ENCODE measurements at regions not wholly inside any gene's neighbourhood (a gene's known extent, or its start where the extent isn't known, plus 50 kb on each side); places are given as distances from the start of the nearest gene placed in this dataset.

- Histone ChIP-seq H3K27me3 (no peaks in the 10 kb centered on the region), H3K4me3 (no peak overlapping the region), H3K4me1 (no peaks in the 10 kb centered on the region), H3K36me3 (no peaks in the 10 kb centered on the region), H3K9me3 (no peaks in the 10 kb centered on the region), H3K27ac (no peak overlapping the region)
- DNase-seq (no peak), ATAC-seq (no peak)
- in situ Hi-C loops (cut with MboI; ENCODE audit: low sequenced_read_pairs in 4 of 4) (no loop called here), intact Hi-C loops (cut with DNase I; ENCODE audit: low total_unique reads) (no loop called here)
- no peak for TF ChIP-seq POLR2A (IDR thresholded peaks at IDR 0.05)
- TF ChIP-seq CTCF (IDR thresholded peaks at IDR 0.05 in 4 of 5, conservative IDR thresholded peaks at IDR 0.05 in 1 of 5): no peak
Measured at GRCh38 chr4:133803341-133803740, 398.2 kb downstream of the PABPC4L start.

GRCh38 chr4:133802359-133803140, 399.0 kb downstream of the PABPC4L start:
- Histone ChIP-seq H3K9me3 (no peaks in the 10 kb centered on the region), H3K36me3 (no peaks in the 10 kb centered on the region), H3K27ac (no peak overlapping the region), H3K4me1 (no peaks in the 10 kb centered on the region), H3K4me3 (no peak overlapping the region), H3K27me3 (no peaks in the 10 kb centered on the region)
- in situ Hi-C loops (cut with MboI; ENCODE audit: low sequenced_read_pairs in 4 of 4): no loop called here
- intact Hi-C loops (cut with DNase I; ENCODE audit: low total_unique reads): no loop called here
- no peak for ATAC-seq
- no peak for TF ChIP-seq POLR2A (IDR thresholded peaks at IDR 0.05)
- TF ChIP-seq CTCF (IDR thresholded peaks at IDR 0.05 in 4 of 5, conservative IDR thresholded peaks at IDR 0.05 in 1 of 5): no peak
- no peak for DNase-seq

GRCh38 chr4:133801883-133802282, 399.7 kb downstream of the PABPC4L start:
- Histone ChIP-seq H3K4me3 (no peak overlapping the region), H3K27me3 (no peaks in the 10 kb centered on the region), H3K36me3 (no peaks in the 10 kb centered on the region), H3K9me3 (no peaks in the 10 kb centered on the region), H3K27ac (no peak overlapping the region), H3K4me1 (no peaks in the 10 kb centered on the region)
- DNase-seq (no peak), ATAC-seq (no peak)
- no peak for TF ChIP-seq POLR2A (IDR thresholded peaks at IDR 0.05)
- intact Hi-C loops (cut with DNase I; ENCODE audit: low total_unique reads) (no loop called here), in situ Hi-C loops (cut with MboI; ENCODE audit: low sequenced_read_pairs in 4 of 4) (no loop called here)

GRCh38 chr4:133800966-133801365, 400.6 kb downstream of the PABPC4L start:
- H3K9me3 ChIP-seq: no peaks in the 10 kb centered on the region
- ATAC-seq: no peak
- H3K4me3 ChIP-seq: no peak overlapping the region

More at GRCh38 chr4:133800966-133801365, 400.6 kb downstream of the PABPC4L start:
- H3K27ac ChIP-seq: no peak overlapping the region
- no peaks in the 10 kb centered on the region for H3K4me1 ChIP-seq
- no peaks in the 10 kb centered on the region for H3K36me3 ChIP-seq
- intact Hi-C loops (cut with DNase I; ENCODE audit: low total_unique reads) (no loop called here), in situ Hi-C loops (cut with MboI; ENCODE audit: low sequenced_read_pairs in 4 of 4) (no loop called here)
- no peak for TF ChIP-seq POLR2A (IDR thresholded peaks at IDR 0.05)
- TF ChIP-seq CTCF (IDR thresholded peaks at IDR 0.05 in 4 of 5, conservative IDR thresholded peaks at IDR 0.05 in 1 of 5): no peak
- no peak for DNase-seq
- no peaks in the 10 kb centered on the region for H3K27me3 ChIP-seq
